ENCODE measurements at regions not wholly inside any gene's neighbourhood (a gene's known extent, or its start where the extent isn't known, plus 50 kb on each side); places are given as distances from the start of the nearest gene placed in this dataset.

DNA sequence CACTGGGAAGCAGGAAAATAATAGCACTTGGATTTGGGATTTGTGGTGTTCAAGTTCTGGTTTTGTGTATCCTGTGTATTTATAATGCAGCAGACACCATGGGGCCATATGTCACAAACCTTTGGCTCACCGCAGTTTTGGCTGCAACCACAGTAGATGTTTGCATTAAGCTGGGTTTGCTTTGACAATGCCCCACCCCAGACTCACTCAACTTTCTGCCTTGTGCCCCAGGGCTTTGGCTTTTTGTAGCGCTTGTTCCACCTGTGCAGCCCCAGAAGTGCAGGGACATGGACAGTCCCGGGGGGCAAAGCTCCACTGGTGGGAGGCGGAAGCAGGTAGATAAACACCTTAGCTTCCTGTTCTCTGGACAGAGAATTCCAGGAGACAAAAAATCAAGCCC is 446.9 kb downstream of the MED13L start:
- H3K4me3 ChIP-seq (ENCODE audit: low read depth, low read length), result no peak overlapping the region
- TF ChIP-seq, protein P1, sequence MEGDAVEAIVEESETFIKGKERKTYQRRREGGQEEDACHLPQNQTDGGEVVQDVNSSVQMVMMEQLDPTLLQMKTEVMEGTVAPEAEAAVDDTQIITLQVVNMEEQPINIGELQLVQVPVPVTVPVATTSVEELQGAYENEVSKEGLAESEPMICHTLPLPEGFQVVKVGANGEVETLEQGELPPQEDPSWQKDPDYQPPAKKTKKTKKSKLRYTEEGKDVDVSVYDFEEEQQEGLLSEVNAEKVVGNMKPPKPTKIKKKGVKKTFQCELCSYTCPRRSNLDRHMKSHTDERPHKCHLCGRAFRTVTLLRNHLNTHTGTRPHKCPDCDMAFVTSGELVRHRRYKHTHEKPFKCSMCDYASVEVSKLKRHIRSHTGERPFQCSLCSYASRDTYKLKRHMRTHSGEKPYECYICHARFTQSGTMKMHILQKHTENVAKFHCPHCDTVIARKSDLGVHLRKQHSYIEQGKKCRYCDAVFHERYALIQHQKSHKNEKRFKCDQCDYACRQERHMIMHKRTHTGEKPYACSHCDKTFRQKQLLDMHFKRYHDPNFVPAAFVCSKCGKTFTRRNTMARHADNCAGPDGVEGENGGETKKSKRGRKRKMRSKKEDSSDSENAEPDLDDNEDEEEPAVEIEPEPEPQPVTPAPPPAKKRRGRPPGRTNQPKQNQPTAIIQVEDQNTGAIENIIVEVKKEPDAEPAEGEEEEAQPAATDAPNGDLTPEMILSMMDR (IDR thresholded peaks at IDR 0.05; ENCODE audit: low read depth, low read length), result no peak
- TF ChIP-seq POLR2A (IDR thresholded peaks at IDR 0.05; ENCODE audit: extremely low read depth, insufficient read length) (no peak), MYC (IDR thresholded peaks at IDR 0.05; ENCODE audit: low read depth, low read length) (no peak)
- TF ChIP-seq, protein P2, sequence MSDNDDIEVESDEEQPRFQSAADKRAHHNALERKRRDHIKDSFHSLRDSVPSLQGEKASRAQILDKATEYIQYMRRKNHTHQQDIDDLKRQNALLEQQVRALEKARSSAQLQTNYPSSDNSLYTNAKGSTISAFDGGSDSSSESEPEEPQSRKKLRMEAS (IDR thresholded peaks at IDR 0.05; ENCODE audit: low read depth, low read length), result no peak
- DNase-seq (ENCODE audit: low read depth), result no peak

DNA sequence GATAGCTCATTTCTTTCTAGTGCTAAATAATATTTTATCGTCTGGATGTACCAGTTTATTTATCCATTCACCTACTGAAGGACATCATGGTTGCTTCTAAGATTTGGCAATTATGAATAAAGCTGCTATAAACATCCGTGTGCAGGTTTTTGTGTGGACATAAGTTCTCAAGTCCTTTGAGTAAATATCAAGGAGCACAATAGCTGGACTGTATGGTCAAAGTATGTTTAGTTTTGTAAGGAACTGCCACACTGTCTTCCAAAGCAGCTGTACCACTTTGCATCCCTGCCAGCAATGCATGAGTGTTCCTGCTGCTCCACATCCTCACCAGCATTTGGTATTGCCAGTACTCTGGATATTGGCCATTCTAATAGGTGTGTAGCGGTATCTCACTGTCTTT is 447.4 kb downstream of the MED13L start:
- TF ChIP-seq, protein P1 (IDR thresholded peaks at IDR 0.05; ENCODE audit: low read depth, low read length), result no peak
- TF ChIP-seq MYC (IDR thresholded peaks at IDR 0.05; ENCODE audit: low read depth, low read length), result no peak
- no peak for TF ChIP-seq POLR2A (IDR thresholded peaks at IDR 0.05; ENCODE audit: extremely low read depth, insufficient read length)
- TF ChIP-seq, protein P2 (IDR thresholded peaks at IDR 0.05; ENCODE audit: low read depth, low read length), result no peak
- no peak overlapping the region for H3K4me3 ChIP-seq (ENCODE audit: low read depth, low read length)
- no peak for DNase-seq (ENCODE audit: low read depth)

DNA sequence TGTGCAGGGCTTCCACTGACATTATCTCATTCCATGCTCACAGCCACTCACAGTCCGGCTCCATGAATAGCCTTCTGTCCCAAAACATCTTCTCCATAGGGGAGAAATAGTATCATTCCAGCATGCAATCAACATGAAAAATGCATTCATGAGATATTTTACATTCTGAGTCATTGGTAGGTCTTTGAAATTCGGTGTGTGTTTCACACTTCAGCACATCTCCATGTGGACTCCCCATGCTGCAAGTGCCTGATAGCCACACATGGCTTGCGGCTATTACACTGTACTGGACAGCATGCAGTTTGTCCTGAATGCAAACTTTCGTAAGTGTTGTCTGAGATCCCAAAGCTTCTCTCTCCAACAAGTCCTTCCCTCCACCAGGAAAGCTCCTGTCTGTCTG is 449.3 kb downstream of the MED13L start:
- DNase-seq (ENCODE audit: low read depth), result no peak
- no peak overlapping the region for H3K4me3 ChIP-seq (ENCODE audit: low read depth, low read length)
- TF ChIP-seq POLR2A (IDR thresholded peaks at IDR 0.05; ENCODE audit: extremely low read depth, insufficient read length) (no peak), MYC (IDR thresholded peaks at IDR 0.05; ENCODE audit: low read depth, low read length) (no peak)
- TF ChIP-seq, protein P1 (IDR thresholded peaks at IDR 0.05; ENCODE audit: low read depth, low read length), result no peak
- TF ChIP-seq, protein P2 (IDR thresholded peaks at IDR 0.05; ENCODE audit: low read depth, low read length), result no peak

DNA sequence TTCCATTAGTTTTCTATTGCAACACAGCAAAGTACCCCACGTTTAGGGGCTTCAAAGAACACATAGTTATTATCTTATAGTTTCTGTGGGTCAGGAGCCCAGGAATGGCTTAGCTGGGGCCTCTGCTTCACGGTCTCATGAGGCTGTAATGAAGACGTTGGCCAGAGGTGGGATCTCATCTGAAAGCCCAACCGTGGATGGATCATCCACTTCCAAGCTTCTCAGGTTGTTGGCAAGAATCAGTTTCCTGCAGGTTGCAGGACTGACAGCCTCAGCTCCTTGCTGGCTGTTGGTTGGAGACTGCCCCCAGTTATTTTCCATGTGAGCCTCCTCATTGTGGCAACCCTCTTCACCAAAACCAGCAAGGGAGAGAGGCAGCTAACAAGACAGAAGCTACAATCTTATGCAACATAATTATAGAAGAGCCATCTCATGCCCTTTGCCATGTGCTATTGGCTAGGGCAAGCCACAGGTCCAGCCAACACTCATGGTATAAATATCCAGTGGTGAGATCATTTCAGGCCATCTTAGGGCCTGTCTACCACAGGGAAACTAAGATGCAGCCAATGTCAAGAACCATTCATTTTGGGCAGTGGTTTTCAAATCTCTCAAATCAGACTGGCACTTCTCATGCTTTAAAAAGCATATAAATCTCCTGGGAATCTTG is 452.4 kb downstream of the MED13L start:
- no peak overlapping the region for H3K4me3 ChIP-seq (ENCODE audit: low read depth, low read length)
- DNase-seq (ENCODE audit: low read depth), result no peak
- TF ChIP-seq, protein P1 (IDR thresholded peaks at IDR 0.05; ENCODE audit: low read depth, low read length), result no peak
- TF ChIP-seq MYC (IDR thresholded peaks at IDR 0.05; ENCODE audit: low read depth, low read length), result no peak
- TF ChIP-seq, protein P2 (IDR thresholded peaks at IDR 0.05; ENCODE audit: low read depth, low read length), result no peak
- no peak for TF ChIP-seq POLR2A (IDR thresholded peaks at IDR 0.05; ENCODE audit: extremely low read depth, insufficient read length)

DNA sequence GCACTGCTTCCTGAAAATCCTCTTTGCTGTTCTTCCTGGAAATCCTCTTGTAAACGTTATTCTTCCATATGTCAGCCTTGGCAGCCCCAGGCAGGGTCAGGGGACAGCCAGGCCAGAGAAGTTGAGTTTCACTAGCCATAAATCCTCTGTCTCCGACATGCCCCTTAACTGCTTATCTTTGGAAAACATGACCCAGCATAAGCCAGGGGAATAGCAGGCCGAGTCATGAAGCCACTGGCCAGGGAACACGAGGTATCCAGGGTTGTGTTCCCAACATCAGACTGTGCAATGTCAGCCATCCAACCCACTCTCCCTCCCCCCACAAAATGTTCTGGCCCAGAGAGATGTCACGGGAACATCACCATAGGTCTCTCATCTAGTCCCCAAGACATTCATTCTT is 453.9 kb downstream of the MED13L start:
- no peak for DNase-seq (ENCODE audit: low read depth)
- no peak overlapping the region for H3K4me3 ChIP-seq (ENCODE audit: low read depth, low read length)
- TF ChIP-seq MYC (IDR thresholded peaks at IDR 0.05; ENCODE audit: low read depth, low read length), result no peak
- no peak for TF ChIP-seq POLR2A (IDR thresholded peaks at IDR 0.05; ENCODE audit: extremely low read depth, insufficient read length)
- TF ChIP-seq, protein P2 (IDR thresholded peaks at IDR 0.05; ENCODE audit: low read depth, low read length), result no peak
- TF ChIP-seq, protein P1 (IDR thresholded peaks at IDR 0.05; ENCODE audit: low read depth, low read length), result no peak
